HG03060 (cell line): ENCODE measurements at regions not wholly inside any gene's neighbourhood (a gene's known extent, or its start where the extent isn't known, plus 50 kb on each side); places are given as distances from the start of the nearest gene placed in this dataset.

Experiments
- ATAC-seq: cut with Tn5 transposase; IDR thresholded peaks from one replicate; pipeline ENCODE4 v1.9.1; 2021; ENCODE audit warnings: low read depth, moderate number of reproducible peaks; ENCODE audit not compliant: unreplicated experiment

DNA sequence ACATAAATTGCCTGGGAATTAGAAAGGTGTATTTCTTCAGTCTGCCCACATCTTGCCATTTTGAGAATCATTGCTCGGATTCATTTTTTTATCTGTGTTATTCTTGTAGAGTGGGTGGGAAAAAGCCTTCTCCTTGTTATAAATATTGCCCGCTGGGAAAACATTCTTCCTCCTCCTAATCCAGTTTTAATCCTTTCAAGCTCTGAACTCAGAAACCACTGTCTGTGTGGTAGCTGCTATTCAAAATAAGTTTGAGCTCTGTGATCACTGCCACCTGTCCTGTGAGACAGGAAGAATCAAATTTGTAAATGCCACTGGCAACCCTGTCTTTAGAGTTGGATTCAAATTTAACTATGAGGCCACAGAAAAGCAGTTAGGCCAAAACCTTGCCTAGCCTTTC, 1875.2 kb upstream of the PIK3C3 start:
- no peak for ATAC-seq

- ATAC-seq = no peak
Observed at GRCh38 chr18:40075616-40076015, 1879.4 kb upstream of the PIK3C3 start.

DNA sequence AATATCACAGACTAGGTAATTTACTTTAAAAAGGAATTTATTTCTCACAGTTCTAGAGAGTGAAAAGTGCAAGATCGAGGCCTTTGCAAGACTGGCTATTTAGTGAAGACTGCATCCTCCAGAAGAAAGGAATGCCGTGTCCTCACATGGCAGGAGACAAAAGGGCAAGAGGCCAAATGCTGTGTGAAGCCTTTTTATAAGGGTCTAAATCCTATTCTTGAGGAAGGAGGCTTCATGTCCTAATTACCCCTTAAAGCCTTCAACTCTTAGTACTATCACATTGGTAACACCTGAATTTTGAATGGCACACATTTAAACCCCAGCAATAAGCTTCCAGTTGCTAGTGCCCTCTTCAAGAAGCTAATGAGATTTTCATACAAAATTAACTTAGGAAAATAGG, 1882.3 kb upstream of the PIK3C3 start:
- ATAC-seq = no peak

GRCh38 chr18:40066368-40066767, 1888.7 kb upstream of the PIK3C3 start:
- no peak for ATAC-seq

- no peak for ATAC-seq
Observed at GRCh38 chr18:40063488-40063887, 1891.5 kb upstream of the PIK3C3 start.

DNA sequence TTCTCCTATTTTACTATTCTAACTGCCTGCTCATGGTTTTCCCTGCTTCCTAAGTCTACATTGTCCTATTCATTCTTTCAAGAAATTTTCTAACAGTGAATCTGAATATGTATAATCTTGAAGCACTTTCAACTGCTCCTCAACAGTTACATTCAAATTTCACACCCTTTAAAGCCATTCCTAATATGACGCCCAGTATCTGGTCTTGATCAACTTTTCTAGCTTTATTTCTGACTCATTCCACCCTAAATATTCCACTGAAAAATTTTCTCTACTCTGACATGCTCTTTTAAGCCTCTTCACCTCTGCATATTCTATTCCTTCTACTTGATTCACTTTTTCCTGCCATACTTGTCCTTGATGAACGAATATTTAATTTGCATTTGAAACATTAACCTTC, 1893.9 kb upstream of the PIK3C3 start:
- no peak for ATAC-seq

DNA sequence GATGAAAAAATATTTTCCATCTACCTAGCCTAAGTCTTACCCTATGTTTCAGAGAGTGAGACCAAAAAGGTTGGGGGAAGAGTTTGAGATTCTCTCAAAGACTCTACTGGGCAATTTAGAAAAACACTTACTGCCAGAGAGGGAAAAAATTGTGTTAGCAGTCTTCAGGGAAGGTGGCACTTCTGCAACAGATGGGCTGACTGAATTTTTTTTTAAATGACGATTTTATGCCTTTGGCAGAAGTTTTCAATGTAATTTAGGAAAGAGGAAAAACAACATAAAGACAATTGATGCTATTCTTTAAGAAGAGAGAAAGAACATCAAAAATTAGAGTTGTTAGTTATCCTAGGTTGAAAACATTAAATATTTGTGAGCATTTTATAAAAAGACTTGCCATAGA, 1894.5 kb upstream of the PIK3C3 start:
- ATAC-seq = no peak

DNA sequence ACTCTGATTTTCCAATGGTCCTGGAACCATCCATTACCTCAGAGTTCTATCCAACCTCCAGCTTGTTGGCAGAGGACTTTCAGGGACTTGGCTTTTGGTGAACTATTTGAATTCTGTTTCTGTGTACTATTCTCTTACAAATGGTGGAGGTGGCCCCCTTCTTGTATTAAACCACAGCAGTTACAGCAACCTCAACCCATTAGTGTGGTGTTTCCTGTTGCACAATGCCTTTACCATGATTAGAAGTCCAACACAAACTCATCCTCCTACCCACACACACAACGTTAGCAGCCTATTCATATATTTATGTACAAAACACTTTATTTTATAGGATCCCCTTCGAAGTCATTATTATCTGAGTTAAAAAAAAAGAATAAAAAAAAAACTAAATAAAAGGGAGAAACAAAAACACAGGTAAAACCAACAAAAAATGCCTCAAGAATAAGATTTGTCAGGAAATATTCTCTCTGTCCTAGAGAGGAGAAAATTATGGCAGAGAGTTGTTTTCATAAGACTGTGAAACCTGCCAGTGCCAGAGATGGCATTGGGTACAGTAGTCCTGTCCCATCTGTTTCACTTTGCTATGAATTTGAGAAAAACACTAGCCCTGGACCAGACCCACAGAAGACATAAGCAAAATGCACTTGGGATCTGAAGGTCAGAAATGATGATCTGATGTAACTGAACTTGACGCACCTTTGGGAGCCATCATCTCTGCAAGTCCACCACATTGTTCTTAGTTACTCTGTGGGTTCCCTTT, 1896.0 kb upstream of the PIK3C3 start:
- no peak for ATAC-seq

- ATAC-seq = no peak
Observed at GRCh38 chr18:40056079-40056692, 1898.8 kb upstream of the PIK3C3 start.

DNA sequence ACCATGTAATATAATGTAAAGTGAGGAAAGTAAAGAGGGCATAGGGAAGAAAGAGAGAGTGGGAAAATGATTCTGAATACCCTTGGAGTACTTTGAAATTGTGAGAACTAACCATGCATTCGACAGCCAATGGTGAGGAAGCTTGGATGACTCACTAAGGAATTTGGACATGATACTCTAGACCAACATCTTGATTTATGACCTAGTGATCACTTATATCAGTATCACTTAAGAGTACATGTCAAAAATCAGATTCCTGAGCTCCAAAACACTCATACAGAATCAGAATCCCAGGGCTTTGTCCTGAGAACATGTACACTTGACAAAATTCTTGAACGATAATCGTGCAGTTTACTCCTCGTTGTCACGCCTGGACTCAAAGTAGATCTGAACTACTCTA, 1899.8 kb upstream of the PIK3C3 start:
- ATAC-seq = no peak

DNA sequence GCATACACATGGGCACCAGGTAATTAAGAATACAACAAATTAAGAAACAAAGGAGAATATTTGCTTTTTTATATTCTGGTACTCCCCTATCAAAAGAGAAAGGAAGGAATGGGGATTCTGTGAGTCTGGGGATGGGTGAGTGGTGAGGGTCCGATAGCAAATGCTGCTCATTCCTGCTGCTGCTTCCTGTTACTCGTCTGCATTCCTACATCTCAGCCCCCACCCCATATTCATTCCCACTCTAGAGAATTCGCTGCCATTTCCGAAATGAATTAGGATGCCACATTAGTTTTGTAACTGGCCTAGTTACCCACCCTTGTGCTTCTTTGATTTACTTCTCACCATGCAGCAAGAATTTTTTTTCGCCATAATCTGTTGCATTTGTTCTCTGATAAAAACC, 1905.3 kb upstream of the PIK3C3 start:
- ATAC-seq = no peak

DNA sequence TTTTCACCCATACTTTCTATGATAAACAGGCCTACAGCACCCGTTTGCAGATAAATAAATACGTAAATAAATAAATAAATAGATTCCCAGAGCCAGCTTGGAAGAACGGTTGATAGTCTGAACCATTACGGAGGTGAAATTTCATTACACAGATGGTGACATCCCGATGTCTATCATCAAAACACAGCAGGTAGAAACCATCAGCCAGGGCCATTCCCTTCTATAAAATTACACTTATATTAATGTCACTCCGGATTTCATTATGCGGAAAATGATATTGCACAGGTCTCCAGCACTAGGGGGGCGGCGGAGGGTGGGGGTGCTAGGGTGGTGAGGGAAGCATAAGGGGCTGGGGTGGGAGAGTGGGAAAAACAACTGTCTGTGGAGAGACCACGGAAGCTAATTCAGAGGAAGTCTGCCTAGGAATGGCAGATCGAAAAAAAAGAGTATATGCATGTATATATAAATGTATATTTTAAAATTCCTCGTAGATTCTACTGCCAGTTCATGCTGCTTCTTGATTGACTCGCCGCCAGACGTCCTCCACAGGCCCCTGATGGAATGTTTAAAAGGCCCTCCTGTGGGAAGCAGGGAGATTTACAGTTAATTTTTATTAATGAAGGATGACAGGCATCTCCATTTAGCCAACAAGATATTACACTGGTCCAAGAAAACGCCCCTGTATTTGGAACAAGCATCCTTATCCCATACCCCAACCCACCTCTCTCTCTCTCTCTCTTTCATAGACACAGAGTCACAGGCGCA, 1906.0 kb upstream of the PIK3C3 start:
- no peak for ATAC-seq

DNA sequence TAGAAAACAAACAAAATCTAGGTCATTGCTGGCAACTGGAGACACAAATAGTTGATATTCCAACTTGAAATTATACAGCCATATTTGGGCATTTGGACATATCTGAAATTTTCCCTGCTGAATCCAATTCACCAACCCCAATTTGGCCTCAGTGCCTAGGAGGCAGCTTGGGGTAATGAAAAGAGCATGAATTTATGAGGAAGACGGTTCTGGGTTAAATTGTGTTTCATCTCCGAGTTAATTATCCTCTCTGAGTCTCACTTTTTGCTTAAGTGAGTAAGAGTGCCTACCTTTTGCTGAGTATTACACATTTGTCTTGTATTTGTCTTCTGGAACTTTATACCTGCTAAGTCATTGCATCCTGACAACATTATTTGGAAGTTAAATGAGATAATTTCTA, 1906.8 kb upstream of the PIK3C3 start:
- ATAC-seq = no peak

GRCh38 chr18:40046596-40046995, 1908.4 kb upstream of the PIK3C3 start:
- no peak for ATAC-seq

GRCh38 chr18:40041951-40042350, 1913.1 kb upstream of the PIK3C3 start:
- ATAC-seq = no peak

DNA sequence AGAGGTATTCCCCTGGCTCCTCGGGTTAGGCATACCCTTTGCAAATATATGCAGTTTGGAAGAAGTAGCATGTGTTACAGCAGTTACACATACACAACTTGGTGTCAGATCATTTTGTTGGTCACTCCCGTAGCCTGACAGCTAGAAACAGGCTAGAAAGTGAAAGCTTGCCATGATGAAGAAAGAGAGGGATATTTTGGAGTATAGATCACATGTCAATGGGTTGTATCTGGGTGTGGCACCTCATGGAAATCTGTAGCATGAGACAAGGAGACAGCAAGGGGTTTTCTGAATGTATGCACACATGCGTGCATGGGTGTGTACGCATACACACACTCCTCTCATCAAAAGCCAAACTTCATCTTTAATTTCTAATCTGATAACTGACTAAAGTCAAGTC, 1914.5 kb upstream of the PIK3C3 start:
- ATAC-seq = no peak

- no peak for ATAC-seq
Observed at GRCh38 chr18:40037356-40037755, 1917.7 kb upstream of the PIK3C3 start.

- no peak for ATAC-seq
Observed at GRCh38 chr18:40036861-40037260, 1918.2 kb upstream of the PIK3C3 start.

DNA sequence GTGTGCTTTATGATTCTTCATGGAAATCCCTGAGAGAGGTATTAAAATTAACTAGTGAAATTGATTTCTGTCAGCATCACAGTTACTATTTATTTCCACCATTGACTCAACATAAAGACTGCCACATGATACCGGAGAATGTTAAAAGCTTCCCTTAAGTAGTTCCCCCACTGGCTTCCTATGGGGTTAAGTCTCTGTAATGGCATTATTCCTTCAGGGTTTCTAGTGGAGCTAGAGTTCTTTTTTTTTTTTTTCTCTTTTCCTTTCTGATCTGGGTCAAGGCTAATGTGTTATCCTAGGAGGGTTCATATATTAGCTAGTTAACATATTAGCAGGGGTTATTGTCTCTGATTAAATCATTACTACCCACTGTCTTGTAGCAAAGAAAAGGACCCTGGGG, 1919.1 kb upstream of the PIK3C3 start:
- ATAC-seq = no peak

- no peak for ATAC-seq
Observed at GRCh38 chr18:40032076-40032475, 1923.0 kb upstream of the PIK3C3 start.

GRCh38 chr18:40031435-40031834, 1923.6 kb upstream of the PIK3C3 start:
- no peak for ATAC-seq
